Esophagus squamous epithelium (tissue), 4 donors: ENCODE measurements at regions not wholly inside any gene's neighbourhood (a gene's known extent, or its start where the extent isn't known, plus 50 kb on each side); places are given as distances from the start of the nearest gene placed in this dataset.

Experiments
- CTCF ChIP-seq, 6 experiments: fragments of 450-650 bp in 4 of 6; fragments of 200-600 bp in 2 of 6; sonication (generic) in 2 of 6; IDR thresholded peaks; one replicate each; pipeline ENCODE4 v1.5.1; 2016 to 2019; ENCODE audit warnings: antibody characterized with exemption in 6 of 6, mild to moderate bottlenecking in 4 of 6, moderate library complexity in 4 of 6
- POLR2A ChIP-seq, 4 donors: fragments of 450-650 bp; IDR thresholded peaks; one replicate each; pipeline ENCODE4 v1.6.1; 2017; ENCODE audit warnings: antibody characterized with exemption in 4 of 4, mild to moderate bottlenecking in 4 of 4, moderate library complexity in 3 of 4

- no peak for TF ChIP-seq CTCF (IDR thresholded peaks at IDR 0.05)
- no peak for TF ChIP-seq POLR2A (IDR thresholded peaks at IDR 0.05)
Observed at GRCh38 chr2:52404866-52405265, 1362.7 kb upstream of the CHAC2 start.
